Loucy (cell line): ENCODE measurements at regions not wholly inside any gene's neighbourhood (a gene's known extent, or its start where the extent isn't known, plus 50 kb on each side); places are given as distances from the start of the nearest gene placed in this dataset.

ENCODE experiments used
- CTCF ChIP-seq: fragments of 200-600 bp; sonication (generic); conservative IDR thresholded peaks from 2 replicates; pipeline ENCODE4 v1.5.1; 2014; ENCODE audit warnings: mild to moderate bottlenecking, antibody characterized with exemption, low read length
- EZH2phosphoT487 ChIP-seq: fragments of 200-600 bp; IDR thresholded peaks from 2 replicates; pipeline ENCODE4 v1.6.1; 2018; ENCODE audit warnings: antibody characterized with exemption, mild to moderate bottlenecking, moderate library complexity, borderline replicate concordance

GRCh38 chr16:86073103-86073625 lies 174.2 kb downstream of the IRF8 start:
- TF ChIP-seq CTCF = no peak; the same call in 1 of the 2 replicates
- no peak for TF ChIP-seq EZH2phosphoT487
